Fibroblast of lung (primary cell): ENCODE measurements at regions not wholly inside any gene's neighbourhood (a gene's known extent, or its start where the extent isn't known, plus 50 kb on each side); places are given as distances from the start of the nearest gene placed in this dataset.

Source experiments
- DNase-seq, 2 donors: peaks; one replicate each; pipeline versions ENCODE4 v3.0.0 to v3.0.0-alpha.2; 2010; ENCODE audit warnings: low read depth in 2 of 2
- H2AFZ ChIP-seq: 2 replicates; pipeline ENCODE4 v1.5.1; 2012; ENCODE audit warnings: low read length, control low read depth, inconsistent platforms
- H3K27ac ChIP-seq: 2 replicates; pipeline ENCODE4 v1.5.1; 2011; ENCODE audit warnings: low read length, control low read depth; ENCODE audit not compliant: insufficient read depth
- H3K27me3 ChIP-seq: 2 replicates; pipeline ENCODE4 v1.5.1; 2011; ENCODE audit warnings: mild to moderate bottlenecking, low read length; ENCODE audit not compliant: control insufficient read depth, insufficient read depth
- H3K36me3 ChIP-seq: 2 replicates; pipeline ENCODE4 v1.5.1; 2011; ENCODE audit warnings: low read length; ENCODE audit not compliant: control insufficient read depth, insufficient read depth
- H3K4me1 ChIP-seq: 2 replicates; pipeline ENCODE4 v1.5.1; 2011; ENCODE audit warnings: low read length; ENCODE audit not compliant: control insufficient read depth, insufficient read depth; ENCODE audit errors: extremely low read depth
- H3K4me2 ChIP-seq: 2 replicates; pipeline ENCODE4 v1.5.1; 2011; ENCODE audit warnings: low read length, control low read depth; ENCODE audit not compliant: insufficient read depth; ENCODE audit errors: extremely low read depth
- H3K4me3 ChIP-seq, 4 experiments: fragments of 200-600 bp in 1 of 4; sonication (generic) in 1 of 4; replicated peaks in 1 of 4; 2 replicates each; pipeline ENCODE4 v1.5.1; 2011 to 2016; ENCODE audit warnings: low read length in 4 of 4, low read depth in 3 of 4, mild to moderate bottlenecking in 3 of 4, control low read depth in 2 of 4, inconsistent platforms in 1 of 4, mixed read lengths in 1 of 4; ENCODE audit not compliant: insufficient read depth in 1 of 4; ENCODE audit errors: control extremely low read depth in 1 of 4
- H3K79me2 ChIP-seq: 2 replicates; pipeline ENCODE4 v1.5.1; 2012; ENCODE audit warnings: mild to moderate bottlenecking, low read length, inconsistent platforms; ENCODE audit not compliant: control insufficient read depth, insufficient read depth
- H3K9ac ChIP-seq: 2 replicates; pipeline ENCODE4 v1.5.1; 2011; ENCODE audit warnings: mild to moderate bottlenecking, low read length, control low read depth; ENCODE audit not compliant: insufficient read depth
- H3K9me3 ChIP-seq: 2 replicates; pipeline ENCODE4 v1.5.1; 2012; ENCODE audit warnings: low read depth, low read length; ENCODE audit not compliant: control insufficient read depth, insufficient read depth
- H4K20me1 ChIP-seq: 2 replicates; pipeline ENCODE4 v1.5.1; 2011; ENCODE audit warnings: low read length; ENCODE audit not compliant: control insufficient read depth, insufficient read depth; ENCODE audit errors: extremely low read depth
- EZH2 ChIP-seq: IDR thresholded peaks from 2 replicates; pipeline ENCODE4 v1.5.1; 2012; ENCODE audit warnings: low read length, control low read depth, mild to moderate bottlenecking; ENCODE audit errors: missing control alignments
- TF ChIP-seq, protein P1 (sequence below), 2 donors: IDR thresholded peaks in 1 of 2; conservative IDR thresholded peaks in 1 of 2; 1 replicate in 1 of 2; 2 replicates in 1 of 2; pipeline ENCODE4 v1.5.1; 2011 to 2012; ENCODE audit warnings: low read length in 2 of 2, control low read depth in 1 of 2, inconsistent platforms in 1 of 2, low read depth in 1 of 2, mild to moderate bottlenecking in 1 of 2

DNA sequence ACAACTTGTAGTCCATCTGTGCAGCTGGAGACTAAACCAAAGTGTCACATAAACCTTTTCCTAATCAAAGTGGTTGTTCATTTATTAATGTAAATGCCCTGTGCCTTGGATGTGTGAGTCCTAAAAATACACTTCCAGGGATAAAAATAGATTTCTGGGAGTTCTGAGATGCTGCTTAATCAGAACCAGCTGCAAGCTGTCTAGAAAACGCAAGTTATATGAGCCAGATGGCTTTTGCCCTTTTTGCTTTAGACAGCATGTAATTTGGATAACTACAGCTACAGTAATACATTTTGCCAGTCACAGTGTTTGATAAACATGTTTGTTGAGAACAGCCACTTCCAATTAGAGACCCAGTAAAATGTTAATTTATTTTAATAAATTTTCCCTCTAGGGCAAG is 185.1 kb upstream of the PRPS1L1 start:
- H3K4me3 ChIP-seq = no peak overlapping the region
- no peaks in the 10 kb centered on the region for H3K36me3 ChIP-seq
- DNase-seq = peak; percentile 47 to 82
- TF ChIP-seq, protein P1, sequence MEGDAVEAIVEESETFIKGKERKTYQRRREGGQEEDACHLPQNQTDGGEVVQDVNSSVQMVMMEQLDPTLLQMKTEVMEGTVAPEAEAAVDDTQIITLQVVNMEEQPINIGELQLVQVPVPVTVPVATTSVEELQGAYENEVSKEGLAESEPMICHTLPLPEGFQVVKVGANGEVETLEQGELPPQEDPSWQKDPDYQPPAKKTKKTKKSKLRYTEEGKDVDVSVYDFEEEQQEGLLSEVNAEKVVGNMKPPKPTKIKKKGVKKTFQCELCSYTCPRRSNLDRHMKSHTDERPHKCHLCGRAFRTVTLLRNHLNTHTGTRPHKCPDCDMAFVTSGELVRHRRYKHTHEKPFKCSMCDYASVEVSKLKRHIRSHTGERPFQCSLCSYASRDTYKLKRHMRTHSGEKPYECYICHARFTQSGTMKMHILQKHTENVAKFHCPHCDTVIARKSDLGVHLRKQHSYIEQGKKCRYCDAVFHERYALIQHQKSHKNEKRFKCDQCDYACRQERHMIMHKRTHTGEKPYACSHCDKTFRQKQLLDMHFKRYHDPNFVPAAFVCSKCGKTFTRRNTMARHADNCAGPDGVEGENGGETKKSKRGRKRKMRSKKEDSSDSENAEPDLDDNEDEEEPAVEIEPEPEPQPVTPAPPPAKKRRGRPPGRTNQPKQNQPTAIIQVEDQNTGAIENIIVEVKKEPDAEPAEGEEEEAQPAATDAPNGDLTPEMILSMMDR (conservative IDR thresholded peaks at IDR 0.05 in 1 of 2, IDR thresholded peaks at IDR 0.05 in 1 of 2; ENCODE audit: low read depth in 1 of 2, low read length in 2 of 2) = no peak
- no peak for TF ChIP-seq EZH2
- no peaks in the 10 kb centered on the region for H3K27me3 ChIP-seq
- H3K4me1 ChIP-seq = peaks cover 4% of the 10 kb centered on the region
- H2AFZ ChIP-seq = no peak overlapping the region
- no peaks in the 10 kb centered on the region for H3K79me2 ChIP-seq
- no peak overlapping the region for H3K4me2 ChIP-seq
- no peak overlapping the region for H3K9ac ChIP-seq
- H3K27ac ChIP-seq = no peak overlapping the region
- no peaks in the 10 kb centered on the region for H4K20me1 ChIP-seq
- no peaks in the 10 kb centered on the region for H3K9me3 ChIP-seq

DNA sequence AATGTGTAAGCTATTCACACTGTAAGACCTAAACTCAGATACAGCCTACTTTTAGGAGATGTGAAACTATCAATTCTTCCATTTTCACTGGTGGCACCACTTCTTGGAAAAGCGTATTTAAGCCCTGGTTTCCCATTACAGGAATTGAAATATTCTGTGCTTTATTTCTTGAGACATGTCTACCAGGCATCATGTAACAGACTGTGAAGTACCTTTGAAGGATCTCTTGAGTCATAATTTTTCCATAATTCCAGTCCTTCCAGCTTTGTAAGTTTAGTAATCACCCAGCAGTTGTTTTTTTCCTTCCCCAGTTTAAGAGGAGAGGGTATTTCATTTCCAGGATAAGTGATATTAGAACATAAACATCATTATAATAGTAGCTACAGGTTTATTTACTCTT is 186.0 kb upstream of the PRPS1L1 start:
- TF ChIP-seq, protein P1 (conservative IDR thresholded peaks at IDR 0.05 in 1 of 2, IDR thresholded peaks at IDR 0.05 in 1 of 2; ENCODE audit: low read depth in 1 of 2, low read length in 2 of 2) = no peak
- TF ChIP-seq EZH2 = no peak
- no peak for DNase-seq
- H3K27me3 ChIP-seq = no peaks in the 10 kb centered on the region
- peaks cover 4% of the 10 kb centered on the region for H3K4me1 ChIP-seq
- H3K9me3 ChIP-seq = no peaks in the 10 kb centered on the region
- no peak overlapping the region for H2AFZ ChIP-seq
- H3K4me2 ChIP-seq = no peak overlapping the region
- no peaks in the 10 kb centered on the region for H3K36me3 ChIP-seq
- no peak overlapping the region for H3K9ac ChIP-seq
- no peaks in the 10 kb centered on the region for H3K79me2 ChIP-seq
- H4K20me1 ChIP-seq = no peaks in the 10 kb centered on the region
- no peak overlapping the region for H3K27ac ChIP-seq
- no peak overlapping the region for H3K4me3 ChIP-seq

DNA sequence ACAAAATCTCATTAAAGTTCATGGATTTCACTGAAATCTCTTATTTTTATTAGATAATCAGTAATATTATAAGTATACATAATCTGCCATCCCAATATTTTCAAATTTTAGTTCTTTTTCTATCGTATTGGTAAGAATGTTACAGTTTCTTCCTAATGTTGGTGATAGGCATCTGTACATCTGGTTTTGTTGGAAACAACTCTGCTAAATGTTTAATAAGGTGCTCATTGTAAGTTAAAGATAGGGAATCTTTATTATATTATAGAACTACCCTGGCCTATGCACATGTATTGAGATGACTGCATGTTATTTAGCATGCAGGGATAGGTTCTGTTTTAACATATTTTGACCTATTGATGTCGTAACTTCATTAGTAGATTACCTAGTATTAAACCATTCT is 188.6 kb upstream of the PRPS1L1 start:
- Histone ChIP-seq H3K9ac (no peak overlapping the region), H3K9me3 (no peaks in the 10 kb centered on the region), H3K79me2 (no peaks in the 10 kb centered on the region), H3K4me1 (peaks cover 4% of the 10 kb centered on the region), H4K20me1 (no peaks in the 10 kb centered on the region), H3K27me3 (no peaks in the 10 kb centered on the region), H2AFZ (no peak overlapping the region), H3K27ac (no peak overlapping the region), H3K36me3 (no peaks in the 10 kb centered on the region), H3K4me3 (no peak overlapping the region), H3K4me2 (no peak overlapping the region)
- TF ChIP-seq, protein P1 (conservative IDR thresholded peaks at IDR 0.05 in 1 of 2, IDR thresholded peaks at IDR 0.05 in 1 of 2; ENCODE audit: low read depth in 1 of 2, low read length in 2 of 2) = no peak
- no peak for TF ChIP-seq EZH2
- DNase-seq = no peak
